ENCODE measurements at regions not wholly inside any gene's neighbourhood (a gene's known extent, or its start where the extent isn't known, plus 50 kb on each side); places are given as distances from the start of the nearest gene placed in this dataset.

DNA sequence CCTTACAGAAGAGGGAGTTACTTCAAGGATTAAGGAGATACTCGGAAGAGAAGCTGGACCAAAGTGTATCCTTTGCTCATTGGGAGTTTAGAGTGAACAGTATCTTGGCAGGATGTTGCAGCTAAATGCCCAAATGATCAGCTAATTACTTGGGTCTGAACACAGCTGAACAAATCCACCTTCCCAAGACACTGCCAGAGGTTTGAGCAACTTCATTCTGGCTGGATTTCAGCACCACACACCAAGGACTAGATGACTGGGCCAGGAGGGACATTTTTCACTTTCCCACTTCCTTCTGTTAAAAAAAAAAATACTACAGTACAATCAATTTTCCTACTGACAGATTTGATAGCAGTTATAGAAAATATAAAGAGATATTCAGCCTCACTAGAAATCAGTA is 324.6 kb downstream of the MID1IP1 start:
- Histone ChIP-seq H3K27me3 (ENCODE audit: insufficient read depth, low read length) (no peaks in the 10 kb centered on the region), H3K9me2 (ENCODE audit: low read depth, low read length) (no peaks in the 10 kb centered on the region), H3K4me2 (ENCODE audit: low read length) (no peak overlapping the region), H3K4me1 (ENCODE audit: insufficient read depth, low read length, severe bottlenecking) (no peaks in the 10 kb centered on the region), H2AFZ (ENCODE audit: low read length) (no peak overlapping the region), H3K9me3 (ENCODE audit: low read length) (no peaks in the 10 kb centered on the region), H3K27ac (ENCODE audit: low read depth, low read length, poor library complexity, severe bottlenecking) (no peak overlapping the region), H3K36me3 (ENCODE audit: insufficient read depth, low read length) (no peaks in the 10 kb centered on the region), H3K4me3 (ENCODE audit: low read depth, low read length, poor library complexity, severe bottlenecking) (no peak overlapping the region), H3F3A (ENCODE audit: insufficient read depth, low read length) (no peaks in the 10 kb centered on the region), H4K20me1 (ENCODE audit: insufficient read depth, low read length) (no peaks in the 10 kb centered on the region), H3K9ac (ENCODE audit: low read length) (no peak overlapping the region), H3K79me2 (ENCODE audit: insufficient read depth, low read length) (no peaks in the 10 kb centered on the region)
- TF ChIP-seq EZH2 (IDR thresholded peaks at IDR 0.05; ENCODE audit: borderline replicate concordance, low read length) (no peak), CTCF (IDR thresholded peaks at IDR 0.05; ENCODE audit: low read length) (no peak)

- no peak for TF ChIP-seq EZH2 (IDR thresholded peaks at IDR 0.05; ENCODE audit: borderline replicate concordance, low read length)
- TF ChIP-seq CTCF (IDR thresholded peaks at IDR 0.05; ENCODE audit: low read length), result peak; percentile 50
- Histone ChIP-seq H3K27me3 (ENCODE audit: insufficient read depth, low read length) (no peaks in the 10 kb centered on the region), H2AFZ (ENCODE audit: low read length) (no peak overlapping the region), H3K4me3 (ENCODE audit: low read depth, low read length, poor library complexity, severe bottlenecking) (no peak overlapping the region), H4K20me1 (ENCODE audit: insufficient read depth, low read length) (no peaks in the 10 kb centered on the region), H3K9me2 (ENCODE audit: low read depth, low read length) (no peaks in the 10 kb centered on the region), H3K27ac (ENCODE audit: low read depth, low read length, poor library complexity, severe bottlenecking) (no peak overlapping the region), H3K4me2 (ENCODE audit: low read length) (no peak overlapping the region), H3K4me1 (ENCODE audit: insufficient read depth, low read length, severe bottlenecking) (no peaks in the 10 kb centered on the region), H3F3A (ENCODE audit: insufficient read depth, low read length) (no peaks in the 10 kb centered on the region), H3K79me2 (ENCODE audit: insufficient read depth, low read length) (no peaks in the 10 kb centered on the region), H3K36me3 (ENCODE audit: insufficient read depth, low read length) (no peaks in the 10 kb centered on the region), H3K9ac (ENCODE audit: low read length) (no peak overlapping the region), H3K9me3 (ENCODE audit: low read length) (no peaks in the 10 kb centered on the region)
Observed at GRCh38 chrX:39133971-39134370, 332.7 kb downstream of the MID1IP1 start.

DNA sequence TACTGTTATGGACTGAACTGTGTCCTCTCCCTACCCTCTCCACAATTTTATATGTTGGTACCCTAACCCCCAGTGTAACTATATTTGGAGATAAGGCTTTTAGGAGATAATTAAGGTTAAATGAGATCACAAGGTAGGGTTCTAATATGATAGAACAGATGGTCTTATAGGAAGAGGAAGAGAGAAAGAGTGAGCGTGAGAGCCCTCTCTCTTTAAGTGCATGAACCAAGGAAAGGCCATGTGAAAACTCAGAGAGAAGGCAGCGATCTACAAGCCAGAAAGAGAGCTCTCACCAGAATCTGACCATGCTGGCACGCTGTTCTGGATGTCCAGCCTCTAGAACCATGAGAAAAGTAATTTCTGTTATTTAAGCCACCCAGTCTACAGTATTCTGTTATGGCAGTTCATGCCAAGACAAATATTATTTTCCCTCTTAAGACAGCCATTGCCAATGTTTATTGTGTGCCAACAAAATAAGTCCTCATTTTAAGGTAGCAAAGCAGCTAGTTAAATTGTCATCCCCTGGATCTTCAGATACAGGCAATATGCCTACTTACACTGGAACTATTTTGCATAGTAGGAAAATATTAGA is 336.2 kb downstream of the MID1IP1 start:
- H3K4me1 ChIP-seq (ENCODE audit: insufficient read depth, low read length, severe bottlenecking), result no peaks in the 10 kb centered on the region
- no peaks in the 10 kb centered on the region for H3K9me2 ChIP-seq (ENCODE audit: low read depth, low read length)
- H3K9me3 ChIP-seq (ENCODE audit: low read length), result no peaks in the 10 kb centered on the region
- no peak overlapping the region for H3K4me3 ChIP-seq (ENCODE audit: low read depth, low read length, poor library complexity, severe bottlenecking)
- no peaks in the 10 kb centered on the region for H3K27me3 ChIP-seq (ENCODE audit: insufficient read depth, low read length)
- no peaks in the 10 kb centered on the region for H3K36me3 ChIP-seq (ENCODE audit: insufficient read depth, low read length)
- H3K9ac ChIP-seq (ENCODE audit: low read length), result no peak overlapping the region
- H3F3A ChIP-seq (ENCODE audit: insufficient read depth, low read length), result no peaks in the 10 kb centered on the region
- no peaks in the 10 kb centered on the region for H3K79me2 ChIP-seq (ENCODE audit: insufficient read depth, low read length)
- H2AFZ ChIP-seq (ENCODE audit: low read length), result no peak overlapping the region
- H3K4me2 ChIP-seq (ENCODE audit: low read length), result no peak overlapping the region
- no peak overlapping the region for H3K27ac ChIP-seq (ENCODE audit: low read depth, low read length, poor library complexity, severe bottlenecking)
- TF ChIP-seq CTCF (IDR thresholded peaks at IDR 0.05; ENCODE audit: low read length) (no peak), EZH2 (IDR thresholded peaks at IDR 0.05; ENCODE audit: borderline replicate concordance, low read length) (no peak)
- no peaks in the 10 kb centered on the region for H4K20me1 ChIP-seq (ENCODE audit: insufficient read depth, low read length)
